AG04450 (cell line): ENCODE measurements at regions not wholly inside any gene's neighbourhood (a gene's known extent, or its start where the extent isn't known, plus 50 kb on each side); places are given as distances from the start of the nearest gene placed in this dataset.

ENCODE experiments used
- CTCF ChIA-PET: fragments of 300-600, 350-600 bp; formaldehyde crosslinking; extraction: SDS; loops from one replicate; lab custom pipeline; 2022; ENCODE audit warnings: antibody characterized with exemption, inconsistent platforms; lab: Charles Lee
- POLR2A ChIA-PET: fragments of 350-600 bp; formaldehyde crosslinking; extraction: SDS; loops from one replicate; lab custom pipeline; 2021; ENCODE audit warnings: antibody characterized with exemption, inconsistent platforms; lab: Yijun Ruan, JAX
- DNase-seq: peaks from one replicate; pipeline ENCODE4 v3.0.0-alpha.2; 2011; ENCODE audit warnings: low read depth, low spot score
- H3K27ac ChIP-seq: one replicate; pipeline ENCODE4 v1.5.1; 2012; ENCODE audit warnings: low read depth, low read length, control low read depth
- H3K27me3 ChIP-seq: one replicate; pipeline ENCODE4 v1.6.0; 2012; ENCODE audit warnings: low read length; ENCODE audit not compliant: control insufficient read depth, insufficient read depth
- H3K4me3 ChIP-seq: 2 replicates; pipeline ENCODE4 v1.5.1; 2011; ENCODE audit warnings: mild to moderate bottlenecking, low read depth, low read length, control low read depth
- H3K9me3 ChIP-seq: 2 replicates; pipeline ENCODE4 v1.5.1; 2012; ENCODE audit warnings: low read length; ENCODE audit not compliant: control insufficient read depth, insufficient read depth
- TF ChIP-seq, protein P1 (sequence below): IDR thresholded peaks from 2 replicates; pipeline ENCODE4 v1.5.1; 2011; ENCODE audit warnings: low read depth, low read length, control low read depth, inconsistent platforms

DNA sequence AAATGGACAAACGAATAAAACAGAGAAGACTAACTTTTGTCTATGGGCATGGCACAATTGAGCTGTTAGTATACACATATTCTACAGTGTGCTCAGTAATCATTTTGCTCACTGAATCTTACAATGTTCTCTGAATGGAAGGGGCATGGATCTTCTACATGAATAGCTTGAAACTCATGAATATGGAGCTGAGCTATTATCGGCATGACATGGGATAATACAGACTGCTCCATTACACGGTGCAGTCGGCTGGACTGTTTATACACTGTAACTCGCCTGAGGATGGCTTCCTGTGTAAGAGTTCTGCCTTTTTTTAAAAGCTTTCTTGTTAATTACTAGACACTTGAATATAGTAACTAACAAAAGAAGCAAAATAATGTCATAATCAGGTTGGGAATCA lies 368.5 kb upstream of the MAD2L1 start:
- Histone ChIP-seq H3K9me3 (no peaks in the 10 kb centered on the region), H3K27ac (no peak overlapping the region), H3K4me3 (no peak overlapping the region), H3K27me3 (no peaks in the 10 kb centered on the region)
- no peak for DNase-seq
- TF ChIP-seq, protein P1, sequence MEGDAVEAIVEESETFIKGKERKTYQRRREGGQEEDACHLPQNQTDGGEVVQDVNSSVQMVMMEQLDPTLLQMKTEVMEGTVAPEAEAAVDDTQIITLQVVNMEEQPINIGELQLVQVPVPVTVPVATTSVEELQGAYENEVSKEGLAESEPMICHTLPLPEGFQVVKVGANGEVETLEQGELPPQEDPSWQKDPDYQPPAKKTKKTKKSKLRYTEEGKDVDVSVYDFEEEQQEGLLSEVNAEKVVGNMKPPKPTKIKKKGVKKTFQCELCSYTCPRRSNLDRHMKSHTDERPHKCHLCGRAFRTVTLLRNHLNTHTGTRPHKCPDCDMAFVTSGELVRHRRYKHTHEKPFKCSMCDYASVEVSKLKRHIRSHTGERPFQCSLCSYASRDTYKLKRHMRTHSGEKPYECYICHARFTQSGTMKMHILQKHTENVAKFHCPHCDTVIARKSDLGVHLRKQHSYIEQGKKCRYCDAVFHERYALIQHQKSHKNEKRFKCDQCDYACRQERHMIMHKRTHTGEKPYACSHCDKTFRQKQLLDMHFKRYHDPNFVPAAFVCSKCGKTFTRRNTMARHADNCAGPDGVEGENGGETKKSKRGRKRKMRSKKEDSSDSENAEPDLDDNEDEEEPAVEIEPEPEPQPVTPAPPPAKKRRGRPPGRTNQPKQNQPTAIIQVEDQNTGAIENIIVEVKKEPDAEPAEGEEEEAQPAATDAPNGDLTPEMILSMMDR, result no peak
- CTCF ChIA-PET, result no interaction called here
- POLR2A ChIA-PET, result no interaction called here

DNA sequence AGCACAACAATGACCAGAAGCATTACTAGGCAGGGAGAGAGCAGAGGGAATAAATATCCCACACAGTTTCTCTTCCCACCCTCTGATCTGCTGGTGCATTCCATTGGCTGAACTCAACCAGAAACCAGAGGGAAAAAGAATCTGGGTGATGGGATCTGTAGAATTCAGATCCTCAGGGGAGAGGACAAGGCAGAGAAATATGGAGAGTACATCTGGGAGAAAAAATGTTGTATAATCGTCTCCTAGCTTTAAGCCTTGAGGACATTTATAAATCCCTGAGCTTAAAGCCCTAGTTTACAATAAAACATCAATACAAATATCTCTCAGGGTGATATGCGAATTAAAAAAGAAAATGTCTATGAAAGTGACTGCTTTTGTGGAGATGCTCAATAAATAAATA lies 368.1 kb upstream of the MAD2L1 start:
- Histone ChIP-seq H3K27ac (no peak overlapping the region), H3K27me3 (no peaks in the 10 kb centered on the region), H3K9me3 (no peaks in the 10 kb centered on the region), H3K4me3 (no peak overlapping the region)
- ChIA-PET CTCF (no interaction called here), POLR2A (no interaction called here)
- DNase-seq, result no peak
- TF ChIP-seq, protein P1, result no peak

DNA sequence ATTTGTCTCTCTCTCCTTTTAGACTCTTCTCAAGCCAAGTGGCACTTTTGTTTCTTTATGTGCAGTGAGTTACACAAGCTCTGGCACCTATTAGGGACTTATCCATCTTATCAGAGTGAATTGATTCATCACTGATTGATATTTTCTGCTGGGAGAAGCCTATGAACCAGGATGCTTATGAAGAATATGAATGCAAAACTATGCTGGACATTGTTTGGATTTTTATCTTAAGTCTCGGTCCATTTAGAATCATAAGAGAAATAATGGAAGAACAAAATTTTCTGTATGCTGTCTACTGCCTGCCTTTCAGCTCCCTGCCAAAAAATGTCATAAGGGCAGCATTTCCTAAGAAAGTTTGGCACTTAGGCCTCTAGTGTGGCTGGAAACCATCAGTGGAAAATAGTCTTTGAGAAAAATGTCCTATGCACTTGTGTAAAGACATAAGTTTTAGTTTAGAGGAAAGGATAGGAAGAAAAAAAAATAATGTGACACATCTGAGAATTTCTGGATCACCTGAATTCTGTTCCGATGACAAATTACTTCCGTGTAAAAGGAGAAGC lies 365.7 kb upstream of the MAD2L1 start:
- Histone ChIP-seq H3K27me3 (no peaks in the 10 kb centered on the region), H3K9me3 (no peaks in the 10 kb centered on the region), H3K4me3 (no peak overlapping the region), H3K27ac (no peak overlapping the region)
- CTCF ChIA-PET, result no interaction called here
- no peak for DNase-seq
- POLR2A ChIA-PET, result no interaction called here
- TF ChIP-seq, protein P1, result no peak

DNA sequence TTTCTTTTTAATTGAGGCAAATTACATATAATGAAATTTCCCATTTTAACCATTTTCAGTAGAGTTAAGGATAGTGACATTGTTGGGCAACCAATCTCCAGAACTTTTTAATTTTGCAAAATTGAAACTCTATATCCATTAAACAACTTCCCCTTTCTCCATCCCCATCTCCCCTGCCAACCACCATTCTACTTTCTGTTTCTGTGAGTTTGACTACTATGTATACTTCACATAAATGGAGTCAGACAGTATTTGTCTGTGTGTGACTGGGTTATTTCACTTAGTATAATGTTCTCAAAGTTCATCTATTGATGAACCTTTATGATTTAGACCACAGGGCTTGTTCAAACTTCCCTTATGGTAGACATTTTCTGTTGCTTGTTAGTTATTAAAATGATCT lies 364.5 kb upstream of the MAD2L1 start:
- H3K27me3 ChIP-seq, result no peaks in the 10 kb centered on the region
- DNase-seq, result no peak
- H3K27ac ChIP-seq, result no peak overlapping the region
- H3K4me3 ChIP-seq, result no peak overlapping the region
- ChIA-PET CTCF (no interaction called here), POLR2A (no interaction called here)
- no peaks in the 10 kb centered on the region for H3K9me3 ChIP-seq
- TF ChIP-seq, protein P1, result no peak

DNA sequence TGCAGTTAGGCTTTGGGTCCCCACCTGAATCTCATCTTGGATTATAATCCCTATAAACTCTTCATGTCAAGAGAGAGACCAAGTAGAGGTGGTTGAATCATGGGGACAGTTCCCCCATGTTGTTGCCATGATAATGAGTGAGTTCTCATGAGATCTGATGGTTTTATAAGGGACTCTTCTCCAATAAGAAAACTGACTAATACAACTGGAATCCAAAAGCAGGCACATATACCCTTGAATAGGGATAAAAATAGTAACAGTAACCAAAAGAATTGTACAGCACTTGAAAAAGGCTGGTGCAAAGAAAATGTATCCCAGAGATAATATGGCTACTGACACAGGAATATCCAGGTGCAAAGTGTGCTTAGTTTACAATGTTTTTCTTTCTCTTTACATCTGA lies 351.5 kb upstream of the MAD2L1 start:
- CTCF ChIA-PET, result no interaction called here
- no peaks in the 10 kb centered on the region for H3K9me3 ChIP-seq
- TF ChIP-seq, protein P1, result no peak
- no peak overlapping the region for H3K27ac ChIP-seq
- POLR2A ChIA-PET, result no interaction called here
- no peaks in the 10 kb centered on the region for H3K27me3 ChIP-seq
- no peak overlapping the region for H3K4me3 ChIP-seq
- no peak for DNase-seq
